Calu3 (cell line): ENCODE measurements at regions not wholly inside any gene's neighbourhood (a gene's known extent, or its start where the extent isn't known, plus 50 kb on each side); places are given as distances from the start of the nearest gene placed in this dataset.

ENCODE experiments used
- BruUV-seq: library from RNA; stranded (reverse); fragments of 400-500 nt; replicated peaks from 2 replicates; lab custom pipeline; 2021; lab: Mats Ljungman, UMichigan
- CTCF ChIA-PET: fragments of 300-600 bp; sonication (Branson Sonifier 250); formaldehyde crosslinking; loops from one replicate; lab custom pipeline; 2022; ENCODE audit warnings: antibody characterized with exemption; lab: Charles Lee
- DNase-seq: peaks from one replicate; pipeline ENCODE4 v3.0.0; 2022
- H3K27ac Mint-ChIP-seq: one replicate; pipeline ENCODE4 v1.8.0; 2022; ENCODE audit warnings: mixed read lengths; ENCODE audit not compliant: unreplicated experiment
- H3K27me3 Mint-ChIP-seq: one replicate; pipeline ENCODE4 v1.8.0; 2022; ENCODE audit warnings: mixed read lengths; ENCODE audit not compliant: unreplicated experiment
- H3K36me3 Mint-ChIP-seq: one replicate; pipeline ENCODE4 v1.8.0; 2022; ENCODE audit warnings: mild to moderate bottlenecking, moderate library complexity, mixed read lengths; ENCODE audit not compliant: insufficient read depth, unreplicated experiment
- H3K4me1 Mint-ChIP-seq: one replicate; pipeline ENCODE4 v1.8.0; 2022; ENCODE audit warnings: mild to moderate bottlenecking, low read depth, mixed read lengths; ENCODE audit not compliant: unreplicated experiment
- H3K4me3 Mint-ChIP-seq: one replicate; pipeline ENCODE4 v1.8.0; 2022; ENCODE audit warnings: mild to moderate bottlenecking, low read depth, moderate library complexity, mixed read lengths; ENCODE audit not compliant: unreplicated experiment
- H3K9me3 Mint-ChIP-seq: one replicate; pipeline ENCODE4 v1.8.0; 2022; ENCODE audit warnings: low read depth, mixed read lengths; ENCODE audit not compliant: unreplicated experiment
- CTCF ChIP-seq: fragments of 200-600 bp; IDR thresholded peaks from one replicate; pipeline ENCODE4 v1.8.0; 2022; ENCODE audit warnings: antibody characterized with exemption; ENCODE audit not compliant: unreplicated experiment
- intact Hi-C: fragments of 100-400 bp; cut with micrococcal nuclease; formaldehyde crosslinking; loops from one replicate; pipeline ENCODE4 v1.10.0; 2022; ENCODE audit not compliant: unreplicated experiment

GRCh38 chr6:48893048-48893447 lies 570.0 kb downstream of the MMUT start:
- no peak for DNase-seq
- Mint-ChIP-seq H3K4me3 (no peak overlapping the region), H3K27ac (no peak overlapping the region), H3K27me3 (no peaks in the 10 kb centered on the region), H3K4me1 (no peaks in the 10 kb centered on the region), H3K9me3 (peaks cover 4% of the 10 kb centered on the region), H3K36me3 (no peaks in the 10 kb centered on the region)
- intact Hi-C loops, result no loop called here
- CTCF ChIA-PET, result interaction anchor here (0.6 kb wide), 1 partner anchor 92 kb away, joined by 3 read pairs; no protein-coding TSS in a partner anchor
- TF ChIP-seq CTCF, result no peak
- no TSS peak for BruUV-seq

GRCh38 chr6:48891308-48891707 lies 571.7 kb downstream of the MMUT start:
- no peak overlapping the region for H3K4me3 Mint-ChIP-seq
- no peak for DNase-seq
- TF ChIP-seq CTCF, result no peak
- CTCF ChIA-PET, result no interaction called here
- no peaks in the 10 kb centered on the region for H3K4me1 Mint-ChIP-seq
- peaks cover 4% of the 10 kb centered on the region for H3K9me3 Mint-ChIP-seq
- H3K36me3 Mint-ChIP-seq, result no peaks in the 10 kb centered on the region
- BruUV-seq, result no TSS peak
- no peaks in the 10 kb centered on the region for H3K27me3 Mint-ChIP-seq
- no peak overlapping the region for H3K27ac Mint-ChIP-seq
- intact Hi-C loops, result no loop called here

- CTCF ChIA-PET, result interaction anchor here (0.6 kb wide), 1 partner anchor 543 kb away, joined by 3 read pairs; no protein-coding TSS in a partner anchor
These were observed 573.6 kb downstream of the MMUT start for GRCh38 chr6:48889429-48889828.

GRCh38 chr6:48883116-48883515 lies 579.9 kb downstream of the MMUT start:
- no peak for TF ChIP-seq CTCF
- no peak for DNase-seq
- no peaks in the 10 kb centered on the region for H3K36me3 Mint-ChIP-seq
- no TSS peak for BruUV-seq
- no peak overlapping the region for H3K27ac Mint-ChIP-seq
- peaks cover 9% of the 10 kb centered on the region for H3K4me1 Mint-ChIP-seq
- intact Hi-C loops, result no loop called here
- no peak overlapping the region for H3K4me3 Mint-ChIP-seq
- H3K9me3 Mint-ChIP-seq, result no peaks in the 10 kb centered on the region
- CTCF ChIA-PET, result no interaction called here
- H3K27me3 Mint-ChIP-seq, result no peaks in the 10 kb centered on the region

More at GRCh38 chr6:48889429-48889828, 573.6 kb downstream of the MMUT start:
- H3K4me3 Mint-ChIP-seq, result no peak overlapping the region
- H3K4me1 Mint-ChIP-seq, result no peaks in the 10 kb centered on the region
- H3K9me3 Mint-ChIP-seq, result peaks cover 4% of the 10 kb centered on the region
- intact Hi-C loops, result no loop called here
- no peaks in the 10 kb centered on the region for H3K27me3 Mint-ChIP-seq
- no peak for DNase-seq
- BruUV-seq, result no TSS peak
- H3K27ac Mint-ChIP-seq, result no peak overlapping the region
- no peak for TF ChIP-seq CTCF
- no peaks in the 10 kb centered on the region for H3K36me3 Mint-ChIP-seq
